ENCODE measurements at regions not wholly inside any gene's neighbourhood (a gene's known extent, or its start where the extent isn't known, plus 50 kb on each side); places are given as distances from the start of the nearest gene placed in this dataset.

GRCh38 chr1:181359012-181359411 lies 124.3 kb upstream of the CACNA1E start (continued):
- TF ChIP-seq CEBPB (IDR thresholded peaks at IDR 0.05; ENCODE audit: low read depth) (no peak), RAD21 (IDR thresholded peaks at IDR 0.05; ENCODE audit: low read depth) (no peak), ATF3 (IDR thresholded peaks at IDR 0.05) (no peak), CBX3 (IDR thresholded peaks at IDR 0.05; ENCODE audit: low read depth) (no peak), SRF (IDR thresholded peaks at IDR 0.05; ENCODE audit: low read depth) (no peak), FOSL1 (IDR thresholded peaks at IDR 0.05; ENCODE audit: low read depth) (no peak), SP1 (IDR thresholded peaks at IDR 0.05; ENCODE audit: low read depth) (no peak), EZH2 (IDR thresholded peaks at IDR 0.05) (no peak), TCF7L2 (IDR thresholded peaks at IDR 0.05; ENCODE audit: borderline replicate concordance, extremely low read depth, insufficient read depth, insufficient read length) (no peak), CTCF (IDR thresholded peaks at IDR 0.05 in 2 of 3, conservative IDR thresholded peaks at IDR 0.05 in 1 of 3; ENCODE audit: borderline replicate concordance in 1 of 3, insufficient read depth in 1 of 3, low read depth in 2 of 3, low read length in 2 of 3) (no peak)

DNA sequence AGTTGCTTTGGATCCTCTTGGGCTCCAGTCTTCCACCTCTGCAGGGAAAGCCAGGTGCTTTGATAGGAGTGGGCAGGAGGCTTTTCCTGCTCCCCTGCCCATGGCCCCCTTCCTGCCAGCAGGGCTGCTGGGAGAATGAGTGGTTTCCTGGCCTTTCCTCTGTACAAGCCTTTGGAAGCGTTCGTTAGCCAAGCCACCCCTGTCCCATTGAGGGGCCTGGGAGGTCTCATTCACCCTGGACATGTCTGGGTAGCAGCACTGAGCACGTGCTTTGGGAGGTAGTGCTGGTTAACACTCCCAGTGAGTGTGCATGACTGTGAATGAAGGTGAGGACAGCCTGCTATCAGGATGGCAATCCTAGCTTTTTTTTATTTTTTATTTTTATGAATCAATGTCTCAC lies 118.5 kb upstream of the CACNA1E start:
- H3K4me3 ChIP-seq (replicated peaks in 1 of 2; ENCODE audit: low read depth in 1 of 2, low read length in 2 of 2) = no peak overlapping the region
- ChIA-PET POLR2A (no interaction called here), RAD21 (ENCODE audit: low non-redundant PET in 1 of 2, low total read pairs in 2 of 2, uncharacterized antibody in 2 of 2, unreplicated experiment in 2 of 2) (no interaction called here), CTCF (no interaction called here)
- DNase-seq (ENCODE audit: low read depth, low spot score) = no peak
- H4K20me1 ChIP-seq (ENCODE audit: insufficient read depth) = no peaks in the 10 kb centered on the region
- H3K9ac ChIP-seq (ENCODE audit: low read length) = no peak overlapping the region
- H3K9me3 ChIP-seq (ENCODE audit: control insufficient read depth in 1 of 2, insufficient read depth in 1 of 2, low read depth in 1 of 2, low read length in 2 of 2) = no peaks in the 10 kb centered on the region
- H3K4me2 ChIP-seq (ENCODE audit: low read length) = no peak overlapping the region
- no peaks in the 10 kb centered on the region for H3K27me3 ChIP-seq (ENCODE audit: insufficient read depth, low read length)
- intact Hi-C loops (cut with micrococcal nuclease) = no loop called here
- no peak overlapping the region for H3K27ac ChIP-seq (ENCODE audit: low read depth, low read length)
- no peaks in the 10 kb centered on the region for H3K79me2 ChIP-seq (ENCODE audit: insufficient read depth, low read length)
- H3K36me3 ChIP-seq (ENCODE audit: control insufficient read depth in 1 of 2, insufficient read depth in 2 of 2, low read length in 2 of 2) = no peaks in the 10 kb centered on the region
- H3K9me2 ChIP-seq (ENCODE audit: insufficient read depth) = no peaks in the 10 kb centered on the region
- ATAC-seq = no peak
- no peak overlapping the region for H2AFZ ChIP-seq (ENCODE audit: low read depth, low read length, poor library complexity, severe bottlenecking)
- no peaks in the 10 kb centered on the region for H3K4me1 ChIP-seq (ENCODE audit: control insufficient read depth in 1 of 2, insufficient read depth in 2 of 2, low read length in 2 of 2)
- no TSS peak for BruUV-seq (replicated peaks)
- TF ChIP-seq POLR2A (IDR thresholded peaks at IDR 0.05; ENCODE audit: borderline replicate concordance, extremely low read depth, insufficient read depth, insufficient read length) (no peak), CEBPB (IDR thresholded peaks at IDR 0.05; ENCODE audit: low read depth) (no peak), YY1 (IDR thresholded peaks at IDR 0.05; ENCODE audit: extremely low read depth, insufficient replicate concordance, low read depth, low read length) (no peak), EZH2 (IDR thresholded peaks at IDR 0.05) (no peak), POLR2AphosphoS5 (IDR thresholded peaks at IDR 0.05; ENCODE audit: low read depth, low read length) (no peak), FOSL1 (IDR thresholded peaks at IDR 0.05; ENCODE audit: low read depth) (no peak), CTCF (IDR thresholded peaks at IDR 0.05 in 2 of 3, conservative IDR thresholded peaks at IDR 0.05 in 1 of 3; ENCODE audit: borderline replicate concordance in 1 of 3, insufficient read depth in 1 of 3, low read depth in 2 of 3, low read length in 2 of 3) (no peak), MAX (IDR thresholded peaks at IDR 0.05) (no peak), ATF3 (IDR thresholded peaks at IDR 0.05) (no peak), JUND (IDR thresholded peaks at IDR 0.05) (no peak), TCF7L2 (IDR thresholded peaks at IDR 0.05; ENCODE audit: borderline replicate concordance, extremely low read depth, insufficient read depth, insufficient read length) (no peak), CBX3 (IDR thresholded peaks at IDR 0.05; ENCODE audit: low read depth) (no peak)
- TF ChIP-seq, protein P1, sequence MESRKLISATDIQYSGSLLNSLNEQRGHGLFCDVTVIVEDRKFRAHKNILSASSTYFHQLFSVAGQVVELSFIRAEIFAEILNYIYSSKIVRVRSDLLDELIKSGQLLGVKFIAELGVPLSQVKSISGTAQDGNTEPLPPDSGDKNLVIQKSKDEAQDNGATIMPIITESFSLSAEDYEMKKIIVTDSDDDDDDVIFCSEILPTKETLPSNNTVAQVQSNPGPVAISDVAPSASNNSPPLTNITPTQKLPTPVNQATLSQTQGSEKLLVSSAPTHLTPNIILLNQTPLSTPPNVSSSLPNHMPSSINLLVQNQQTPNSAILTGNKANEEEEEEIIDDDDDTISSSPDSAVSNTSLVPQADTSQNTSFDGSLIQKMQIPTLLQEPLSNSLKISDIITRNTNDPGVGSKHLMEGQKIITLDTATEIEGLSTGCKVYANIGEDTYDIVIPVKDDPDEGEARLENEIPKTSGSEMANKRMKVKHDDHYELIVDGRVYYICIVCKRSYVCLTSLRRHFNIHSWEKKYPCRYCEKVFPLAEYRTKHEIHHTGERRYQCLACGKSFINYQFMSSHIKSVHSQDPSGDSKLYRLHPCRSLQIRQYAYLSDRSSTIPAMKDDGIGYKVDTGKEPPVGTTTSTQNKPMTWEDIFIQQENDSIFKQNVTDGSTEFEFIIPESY (IDR thresholded peaks at IDR 0.05; ENCODE audit: extremely low read depth, insufficient replicate concordance, low read length) = no peak
